IMR-90 (cell line): ENCODE measurements at regions not wholly inside any gene's neighbourhood (a gene's known extent, or its start where the extent isn't known, plus 50 kb on each side); places are given as distances from the start of the nearest gene placed in this dataset.

Experiments
- BHLHE40 ChIP-seq: fragments of 150-350 bp; IDR thresholded peaks from 2 replicates; pipeline ENCODE4 v1.6.1; 2016; ENCODE audit warnings: mild to moderate bottlenecking, low read depth, low read length
- FOS ChIP-seq: fragments of 150-350 bp; IDR thresholded peaks from 2 replicates; pipeline ENCODE4 v1.6.1; 2016; ENCODE audit warnings: low read depth, low read length
- POLR2A ChIP-seq: IDR thresholded peaks from 2 replicates; pipeline ENCODE4 v1.6.1; 2012; ENCODE audit warnings: mild to moderate bottlenecking, low read depth, low read length
- RCOR1 ChIP-seq: IDR thresholded peaks from 2 replicates; pipeline ENCODE4 v1.6.1; 2012; ENCODE audit warnings: mild to moderate bottlenecking, low read length, improper control_type of control experiment; ENCODE audit not compliant: insufficient replicate concordance
- RFX5 ChIP-seq: IDR thresholded peaks from 2 replicates; pipeline ENCODE4 v1.8.0; 2012; ENCODE audit warnings: low read depth, mild to moderate bottlenecking, low read length, moderate library complexity
- TF ChIP-seq, protein P1 (sequence below): conservative IDR thresholded peaks from 2 replicates; pipeline ENCODE4 v1.5.1; 2012; ENCODE audit warnings: mild to moderate bottlenecking, low read depth, low read length, improper control_type of control experiment

DNA sequence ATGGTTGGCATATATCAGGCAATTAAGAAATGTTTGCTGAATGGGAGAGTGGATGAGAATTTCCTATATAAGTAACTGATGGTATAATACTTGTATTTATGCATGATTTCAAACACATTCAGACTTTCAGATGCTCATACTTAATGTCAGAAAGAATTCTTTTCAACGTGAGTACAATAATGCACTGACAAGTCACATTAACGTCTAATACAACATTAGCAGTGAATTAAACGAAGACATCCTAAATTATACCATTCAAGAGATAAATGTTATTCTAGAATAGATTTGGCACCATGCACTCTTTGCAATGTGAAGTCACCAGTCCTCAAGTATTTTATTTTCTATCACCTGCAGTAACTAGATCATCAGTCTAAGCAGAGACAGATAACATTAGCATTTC is 712.9 kb downstream of the TLE1 start:
- no peak for TF ChIP-seq BHLHE40
- TF ChIP-seq, protein P1, sequence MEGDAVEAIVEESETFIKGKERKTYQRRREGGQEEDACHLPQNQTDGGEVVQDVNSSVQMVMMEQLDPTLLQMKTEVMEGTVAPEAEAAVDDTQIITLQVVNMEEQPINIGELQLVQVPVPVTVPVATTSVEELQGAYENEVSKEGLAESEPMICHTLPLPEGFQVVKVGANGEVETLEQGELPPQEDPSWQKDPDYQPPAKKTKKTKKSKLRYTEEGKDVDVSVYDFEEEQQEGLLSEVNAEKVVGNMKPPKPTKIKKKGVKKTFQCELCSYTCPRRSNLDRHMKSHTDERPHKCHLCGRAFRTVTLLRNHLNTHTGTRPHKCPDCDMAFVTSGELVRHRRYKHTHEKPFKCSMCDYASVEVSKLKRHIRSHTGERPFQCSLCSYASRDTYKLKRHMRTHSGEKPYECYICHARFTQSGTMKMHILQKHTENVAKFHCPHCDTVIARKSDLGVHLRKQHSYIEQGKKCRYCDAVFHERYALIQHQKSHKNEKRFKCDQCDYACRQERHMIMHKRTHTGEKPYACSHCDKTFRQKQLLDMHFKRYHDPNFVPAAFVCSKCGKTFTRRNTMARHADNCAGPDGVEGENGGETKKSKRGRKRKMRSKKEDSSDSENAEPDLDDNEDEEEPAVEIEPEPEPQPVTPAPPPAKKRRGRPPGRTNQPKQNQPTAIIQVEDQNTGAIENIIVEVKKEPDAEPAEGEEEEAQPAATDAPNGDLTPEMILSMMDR: no peak
- no peak for TF ChIP-seq RCOR1
- TF ChIP-seq POLR2A: no peak
- TF ChIP-seq FOS: no peak
- no peak for TF ChIP-seq RFX5
